ENCODE measurements at regions not wholly inside any gene's neighbourhood (a gene's known extent, or its start where the extent isn't known, plus 50 kb on each side); places are given as distances from the start of the nearest gene placed in this dataset.
A peak's percentile ranks its signal among the peaks of the same experiment; 100 is the strongest.

DNA sequence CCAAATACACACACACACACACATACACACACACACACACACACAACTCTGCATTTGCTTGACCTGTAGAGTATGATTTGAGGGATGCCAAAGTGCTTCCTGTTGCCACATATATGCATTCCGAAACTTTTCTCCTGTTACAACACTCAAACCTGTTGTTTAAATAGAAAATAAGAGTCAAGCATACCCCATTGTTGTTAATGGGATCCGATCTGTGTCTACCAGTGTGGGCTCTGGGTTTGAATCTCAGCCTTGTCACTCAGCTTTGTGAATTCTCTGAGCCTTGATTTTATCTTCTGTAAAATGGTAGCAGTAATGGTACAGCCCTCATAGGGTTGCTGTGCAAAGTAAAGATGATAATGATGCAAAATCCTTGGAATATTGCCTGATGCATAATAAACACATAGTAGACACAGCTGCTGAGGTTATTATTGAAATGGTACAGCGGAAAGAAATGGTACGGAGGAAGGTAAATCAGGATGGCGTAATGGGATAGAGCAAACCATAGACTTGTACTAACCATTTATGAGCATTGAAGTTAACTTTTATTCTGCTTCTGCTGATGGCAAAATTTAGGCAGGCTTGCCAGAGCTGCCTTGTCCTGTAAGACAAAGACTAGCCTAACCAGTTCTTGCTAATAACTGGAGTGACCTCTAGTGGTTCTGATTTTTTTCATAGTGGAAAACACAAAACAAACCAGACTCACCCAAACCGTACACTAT lies 113.5 kb upstream of the PHACTR1 start:
- H2BK12ac ChIP-seq (ENCODE audit: low read depth, low read length): 0 out of 2 replicates have a peak overlapping the region, but pooled peaks have one; percentile 1
- H3K79me1 ChIP-seq (ENCODE audit: low read depth, low read length): no peaks in the 10 kb centered on the region
- no peak overlapping the region for H3K9ac ChIP-seq (replicated peaks in 1 of 4; ENCODE audit: extremely low read depth in 1 of 4, low read depth in 3 of 4, low read length in 3 of 4)
- H3K4me2 ChIP-seq (ENCODE audit: insufficient read depth in 1 of 2, low read depth in 2 of 2, low read length in 2 of 2): no peak overlapping the region
- no peak overlapping the region for H4K8ac ChIP-seq (ENCODE audit: extremely low read depth, insufficient read depth, low read length)
- H3K14ac ChIP-seq (ENCODE audit: insufficient read length): no peak overlapping the region
- no peaks in the 10 kb centered on the region for H3K27me3 ChIP-seq (replicated peaks in 1 of 4; ENCODE audit: control insufficient read depth in 3 of 4, extremely low read depth in 1 of 4, insufficient read depth in 3 of 4, low read length in 3 of 4)
- no peak overlapping the region for H2BK20ac ChIP-seq (ENCODE audit: low read length)
- H3K27ac ChIP-seq (ENCODE audit: low read depth, low read length): no peak overlapping the region
- no peaks in the 10 kb centered on the region for H4K20me1 ChIP-seq (replicated peaks in 1 of 2; ENCODE audit: control insufficient read depth in 1 of 2, insufficient read depth in 2 of 2, low read length in 2 of 2)
- peaks cover 0 to 3% (median 1%) of the 10 kb centered on the region in 4 experiments; a peak in 2 of 7 replicates for H3K4me1 ChIP-seq (replicated peaks in 1 of 4; ENCODE audit: control insufficient read depth in 3 of 4, insufficient read depth in 4 of 4, low read length in 3 of 4)
- H3K4ac ChIP-seq (replicated peaks; ENCODE audit: insufficient read length, low read depth, low read length): no peak overlapping the region
- POLR2A ChIA-PET (ENCODE audit: partially characterized antibody): no interaction called here
- H2BK15ac ChIP-seq (ENCODE audit: low read length): no peak overlapping the region; the same call in 1 of the 2 replicates
- DNase-seq (ENCODE audit: low read depth in 1 of 2, low spot score in 2 of 2): no peak
- peak; percentile 75 for FAIRE-seq
- H2BK5ac ChIP-seq (ENCODE audit: low read depth, low read length): no peak overlapping the region
- H3K36me3 ChIP-seq (ENCODE audit: control insufficient read depth in 2 of 4, insufficient read depth in 4 of 4, low read length in 3 of 4): no peaks in the 10 kb centered on the region; a peak in 1 of 8 replicates
- CTCF ChIA-PET (ENCODE audit: partially characterized antibody): interaction anchor here (0.6 to 7.9 kb wide), 24 partner anchors 9 to 1028 kb away, joined by 3 to 103 read pairs (median 3); partner anchors contain the start of gene EDN1
- H3K18ac ChIP-seq (ENCODE audit: extremely low read depth, low read length): no peak overlapping the region
- 85% methylated on average over 6 of the region's 6 CpGs; no CpG with 5 or more reads in 1 of the 2 experiments for WGBS, 2 experiments (ENCODE audit: extremely low coverage in 1 of 2, insufficient coverage in 1 of 2, insufficient read length in 1 of 2, insufficient replicate concordance in 2 of 2, low coverage in 1 of 2, low lambda C conversion rate in 2 of 2, missing lambda C conversion rate in 1 of 2)
- H4K91ac ChIP-seq (replicated peaks; ENCODE audit: insufficient read length, low read length): no peak overlapping the region
- H3K56ac ChIP-seq (replicated peaks; ENCODE audit: insufficient read length, low read depth, low read length): no peak overlapping the region
- H3K23ac ChIP-seq (ENCODE audit: insufficient read length): no peak overlapping the region
- H2AFZ ChIP-seq (ENCODE audit: low read length): no peak overlapping the region
- H2AK5ac ChIP-seq (ENCODE audit: low read depth, low read length): no peak overlapping the region
- no peak overlapping the region for H4K5ac ChIP-seq (ENCODE audit: insufficient read length, low read depth, low read length)
- no peak overlapping the region for H2BK120ac ChIP-seq (replicated peaks; ENCODE audit: low read depth, low read length)
- H3K79me2 ChIP-seq (ENCODE audit: control insufficient read depth in 1 of 2, insufficient read depth in 2 of 2, low read length in 2 of 2): no peaks in the 10 kb centered on the region
- H3K4me3 ChIP-seq (ENCODE audit: extremely low read depth in 1 of 4, insufficient read depth in 2 of 4, low read depth in 3 of 4, low read length in 4 of 4): no peak overlapping the region
- no peaks in the 10 kb centered on the region; the same call in 1 of the 2 replicates for H3K23me2 ChIP-seq (ENCODE audit: low read depth, low read length)
- no peaks in the 10 kb centered on the region for H3K9me3 ChIP-seq (ENCODE audit: insufficient read depth in 2 of 2, low read depth in 1 of 2, low read length in 1 of 2)
- TF ChIP-seq POLR2AphosphoS5 (IDR thresholded peaks at IDR 0.05; ENCODE audit: low read depth, low read length): no peak
- no peak for TF ChIP-seq POLR2A (IDR thresholded peaks at IDR 0.05; ENCODE audit: control extremely low read depth in 1 of 2, low read depth in 2 of 2, low read length in 2 of 2)
- TF ChIP-seq RAD21 (IDR thresholded peaks at IDR 0.05 in 1 of 2, conservative IDR thresholded peaks at IDR 0.05 in 1 of 2; ENCODE audit: low read depth in 2 of 2, low read length in 2 of 2): peak; percentile 86 to 89
- no peak for TF ChIP-seq SUZ12 (IDR thresholded peaks at IDR 0.05; ENCODE audit: low read length)
- no peak for TF ChIP-seq YY1 (IDR thresholded peaks at IDR 0.05; ENCODE audit: low read depth, low read length)
- no peak for TF ChIP-seq ASH2L (IDR thresholded peaks at IDR 0.05; ENCODE audit: low read length)
- TF ChIP-seq TCF12 (IDR thresholded peaks at IDR 0.05; ENCODE audit: low read depth, low read length): no peak
- TF ChIP-seq, protein P1, sequence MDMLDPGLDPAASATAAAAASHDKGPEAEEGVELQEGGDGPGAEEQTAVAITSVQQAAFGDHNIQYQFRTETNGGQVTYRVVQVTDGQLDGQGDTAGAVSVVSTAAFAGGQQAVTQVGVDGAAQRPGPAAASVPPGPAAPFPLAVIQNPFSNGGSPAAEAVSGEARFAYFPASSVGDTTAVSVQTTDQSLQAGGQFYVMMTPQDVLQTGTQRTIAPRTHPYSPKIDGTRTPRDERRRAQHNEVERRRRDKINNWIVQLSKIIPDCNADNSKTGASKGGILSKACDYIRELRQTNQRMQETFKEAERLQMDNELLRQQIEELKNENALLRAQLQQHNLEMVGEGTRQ (IDR thresholded peaks at IDR 0.05; ENCODE audit: low read length): no peak
- no peak for TF ChIP-seq BACH1 (IDR thresholded peaks at IDR 0.05; ENCODE audit: low read length)
- TF ChIP-seq SIN3A (conservative IDR thresholded peaks at IDR 0.05 in 1 of 2, IDR thresholded peaks at IDR 0.05 in 1 of 2; ENCODE audit: low read depth in 1 of 2, low read length in 2 of 2): no peak

Data from H1 (cell line).